H1 (cell line): ENCODE measurements at regions not wholly inside any gene's neighbourhood (a gene's known extent, or its start where the extent isn't known, plus 50 kb on each side); places are given as distances from the start of the nearest gene placed in this dataset.

Source experiments
- CTCF ChIA-PET: fragments of 300-600 bp; sonication (Branson Sonifier 250); formaldehyde crosslinking; loops from one replicate; lab custom pipeline; 2021; ENCODE audit not compliant: partially characterized antibody; lab: Charles Lee
- POLR2A ChIA-PET: fragments of 300-600 bp; sonication (Branson Sonifier 250); formaldehyde crosslinking; loops from one replicate; lab custom pipeline; 2021; ENCODE audit warnings: inconsistent platforms; ENCODE audit not compliant: partially characterized antibody; lab: Charles Lee
- DNase-seq, 2 experiments: peaks; one replicate each; pipeline versions ENCODE4 v3.0.0 to v3.0.0-alpha.2; 2010 to 2022; ENCODE audit warnings: low spot score in 2 of 2, low read depth in 1 of 2, mixed read lengths in 1 of 2
- FAIRE-seq: peaks from 2 replicates; lab custom pipeline; 2011; peaks lifted over from hg19 to GRCh38; lab: Jason Lieb, UNC
- H2AFZ ChIP-seq: 2 replicates; pipeline ENCODE4 v1.8.1; 2012; ENCODE audit warnings: low read length, inconsistent platforms
- H2AK5ac ChIP-seq: 2 replicates; pipeline ENCODE4 v1.6.1; 2013; ENCODE audit warnings: low read depth, low read length
- H2BK120ac ChIP-seq: replicated peaks from 2 replicates; pipeline ENCODE3; 2013; ENCODE audit warnings: low read depth, low read length, inconsistent platforms
- H2BK12ac ChIP-seq: 2 replicates; pipeline ENCODE4 v1.6.1; 2013; ENCODE audit warnings: low read depth, low read length
- H2BK15ac ChIP-seq: 2 replicates; pipeline ENCODE4 v1.6.1; 2013; ENCODE audit warnings: low read length
- H2BK20ac ChIP-seq: 2 replicates; pipeline ENCODE4 v1.6.1; 2013; ENCODE audit warnings: low read length
- H2BK5ac ChIP-seq: 2 replicates; pipeline ENCODE4 v1.6.1; 2013; ENCODE audit warnings: low read depth, low read length
- H3K14ac ChIP-seq: 2 replicates; pipeline ENCODE4 v1.6.1; 2013; ENCODE audit warnings: inconsistent platforms; ENCODE audit not compliant: insufficient read length
- H3K18ac ChIP-seq: 2 replicates; pipeline ENCODE4 v1.6.1; 2013; ENCODE audit warnings: low read length; ENCODE audit errors: extremely low read depth
- H3K23ac ChIP-seq: 2 replicates; pipeline ENCODE4 v1.6.1; 2013; ENCODE audit warnings: inconsistent platforms; ENCODE audit not compliant: insufficient read length
- H3K23me2 ChIP-seq: 2 replicates; pipeline ENCODE4 v1.6.1; 2013; ENCODE audit warnings: low read depth, low read length
- H3K27ac ChIP-seq: 2 replicates; pipeline ENCODE4 v1.6.1; 2011; ENCODE audit warnings: low read depth, low read length, inconsistent platforms
- H3K27me3 ChIP-seq, 4 experiments: replicated peaks in 1 of 4; 1 replicate in 1 of 4; 2 replicates in 3 of 4; pipeline versions ENCODE4 v1.6.1 to v1.8.1; 2011 to 2013; ENCODE audit warnings: low read length in 3 of 4, mild to moderate bottlenecking in 3 of 4, inconsistent platforms in 2 of 4, mixed read lengths in 2 of 4, moderate library complexity in 1 of 4; ENCODE audit not compliant: control insufficient read depth in 3 of 4, insufficient read depth in 3 of 4; ENCODE audit errors: extremely low read depth in 1 of 4
- H3K36me3 ChIP-seq, 4 experiments: 2 replicates each; pipeline versions ENCODE4 v1.6.1 to v1.8.1; 2011 to 2013; ENCODE audit warnings: mild to moderate bottlenecking in 4 of 4, low read length in 3 of 4, moderate library complexity in 2 of 4, control low read depth in 1 of 4, inconsistent platforms in 1 of 4; ENCODE audit not compliant: insufficient read depth in 4 of 4, control insufficient read depth in 2 of 4
- H3K4ac ChIP-seq: replicated peaks from 2 replicates; pipeline ENCODE3; 2013; ENCODE audit warnings: low read length, low read depth, mixed read lengths, inconsistent platforms; ENCODE audit not compliant: insufficient read length
- H3K4me1 ChIP-seq, 4 experiments: replicated peaks in 1 of 4; 1 replicate in 1 of 4; 2 replicates in 3 of 4; pipeline versions ENCODE4 v1.6.1 to v1.8.1; 2011 to 2013; ENCODE audit warnings: low read length in 3 of 4, inconsistent platforms in 2 of 4, mixed read lengths in 1 of 4; ENCODE audit not compliant: insufficient read depth in 4 of 4, control insufficient read depth in 3 of 4
- H3K4me2 ChIP-seq, 2 experiments: 2 replicates each; pipeline versions ENCODE4 v1.6.1 to v1.8.1; 2011 to 2013; ENCODE audit warnings: low read depth in 2 of 2, low read length in 2 of 2, control low read depth in 1 of 2, inconsistent platforms in 1 of 2, mild to moderate bottlenecking in 1 of 2; ENCODE audit not compliant: insufficient read depth in 1 of 2
- H3K4me3 ChIP-seq, 4 experiments: fragments of 200-600, 300-600 bp in 1 of 4; sonication (generic), shearing (Covaris generic), sonication (Bioruptor Twin) in 1 of 4; 2 replicates each; pipeline versions ENCODE4 v1.5.1 to v1.8.1; 2011 to 2016; ENCODE audit warnings: low read length in 4 of 4, low read depth in 3 of 4, control low read depth in 2 of 4, inconsistent platforms in 2 of 4, mild to moderate bottlenecking in 2 of 4, mixed read lengths in 1 of 4, moderate library complexity in 1 of 4; ENCODE audit not compliant: insufficient read depth in 2 of 4; ENCODE audit errors: extremely low read depth in 1 of 4
- H3K56ac ChIP-seq: replicated peaks from 2 replicates; pipeline ENCODE3; 2013; ENCODE audit warnings: low read depth, mild to moderate bottlenecking, mixed read lengths, low read length, inconsistent platforms; ENCODE audit not compliant: insufficient read length
- H3K79me1 ChIP-seq: 2 replicates; pipeline ENCODE4 v1.6.1; 2013; ENCODE audit warnings: low read depth, low read length, control low read depth
- H3K79me2 ChIP-seq, 2 experiments: 2 replicates each; pipeline versions ENCODE4 v1.6.1 to v1.8.1; 2012 to 2013; ENCODE audit warnings: low read length in 2 of 2, mild to moderate bottlenecking in 2 of 2, inconsistent platforms in 1 of 2; ENCODE audit not compliant: insufficient read depth in 2 of 2, control insufficient read depth in 1 of 2
- H3K9ac ChIP-seq, 4 experiments: replicated peaks in 1 of 4; 1 replicate in 1 of 4; 2 replicates in 3 of 4; pipeline versions ENCODE4 v1.6.1 to v1.8.1; 2011 to 2013; ENCODE audit warnings: low read depth in 3 of 4, low read length in 3 of 4, control low read depth in 2 of 4, mild to moderate bottlenecking in 2 of 4, moderate library complexity in 2 of 4, inconsistent platforms in 1 of 4; ENCODE audit errors: extremely low read depth in 1 of 4
- H3K9me3 ChIP-seq, 2 experiments: 2 replicates each; pipeline versions ENCODE4 v1.6.1 to v1.8.1; 2012 to 2013; ENCODE audit warnings: mild to moderate bottlenecking in 2 of 2, moderate library complexity in 2 of 2, control low read depth in 1 of 2, inconsistent platforms in 1 of 2, low read depth in 1 of 2, low read length in 1 of 2, mixed read lengths in 1 of 2; ENCODE audit not compliant: insufficient read depth in 2 of 2
- H4K20me1 ChIP-seq, 2 experiments: replicated peaks in 1 of 2; 2 replicates each; pipeline versions ENCODE3 to v1.8.1; 2011 to 2013; ENCODE audit warnings: inconsistent platforms in 2 of 2, low read length in 2 of 2, mild to moderate bottlenecking in 1 of 2; ENCODE audit not compliant: insufficient read depth in 2 of 2, control insufficient read depth in 1 of 2
- H4K5ac ChIP-seq: 2 replicates; pipeline ENCODE4 v1.6.1; 2013; ENCODE audit warnings: low read length, low read depth, mixed read lengths, inconsistent platforms; ENCODE audit not compliant: insufficient read length
- H4K8ac ChIP-seq: 2 replicates; pipeline ENCODE4 v1.8.0; 2013; ENCODE audit warnings: mild to moderate bottlenecking, moderate library complexity, low read length, inconsistent platforms; ENCODE audit not compliant: insufficient read depth; ENCODE audit errors: extremely low read depth
- H4K91ac ChIP-seq: replicated peaks from 2 replicates; pipeline ENCODE3; 2013; ENCODE audit warnings: low read length, mixed read lengths, inconsistent platforms; ENCODE audit not compliant: insufficient read length
- ASH2L ChIP-seq: fragments of 200-600, 300-600 bp; sonication (generic); IDR thresholded peaks from one replicate; pipeline ENCODE4 v1.7.1; 2017; ENCODE audit warnings: low read length
- BACH1 ChIP-seq: IDR thresholded peaks from 2 replicates; pipeline ENCODE4 v1.6.1; 2012; ENCODE audit warnings: low read length, improper control_type of control experiment
- CBX5 ChIP-seq: fragments of 300-800, 300-1000 bp; sonication (generic); IDR thresholded peaks from 2 replicates; pipeline ENCODE4 v1.7.1; 2016; ENCODE audit warnings: antibody characterized with exemption, low read length, low read depth
- CHD1 ChIP-seq: IDR thresholded peaks from 2 replicates; pipeline ENCODE4 v1.6.1; 2012; ENCODE audit warnings: low read depth, low read length, improper control_type of control experiment
- CHD2 ChIP-seq: IDR thresholded peaks from 2 replicates; pipeline ENCODE4 v1.6.1; 2012; ENCODE audit warnings: low read length, improper control_type of control experiment
- KDM1A ChIP-seq: fragments of 200-600, 300-600 bp; sonication (generic); IDR thresholded peaks from 2 replicates; pipeline ENCODE4 v1.7.1; 2016; ENCODE audit warnings: mild to moderate bottlenecking, low read length, borderline replicate concordance
- MAX ChIP-seq: IDR thresholded peaks from 2 replicates; pipeline ENCODE4 v1.6.1; 2012; ENCODE audit warnings: inconsistent platforms
- RBBP5 ChIP-seq: IDR thresholded peaks from 2 replicates; pipeline ENCODE4 v1.7.1; 2012; ENCODE audit warnings: low read depth, mild to moderate bottlenecking, inconsistent platforms, low read length, moderate library complexity, borderline replicate concordance
- RFX5 ChIP-seq: IDR thresholded peaks from 2 replicates; pipeline ENCODE4 v1.6.1; 2011; ENCODE audit warnings: low read depth, low read length, improper control_type of control experiment, borderline replicate concordance
- SP4 ChIP-seq: IDR thresholded peaks from 2 replicates; pipeline ENCODE4 v1.6.1; 2012; ENCODE audit warnings: low read length, inconsistent platforms
- TBP ChIP-seq: IDR thresholded peaks from 2 replicates; pipeline ENCODE4 v1.6.1; 2011; ENCODE audit warnings: low read depth, low read length, improper control_type of control experiment
- WGBS, 2 experiments: shearing (Covaris generic) in 1 of 2; methylation state at CpG; one replicate each; pipeline versions ENCODE4 v1.1.6 to v1.1.7; 2013 to 2015; ENCODE audit warnings: low lambda C conversion rate in 2 of 2, mixed read lengths in 2 of 2, inconsistent platforms in 1 of 2, low coverage in 1 of 2, missing lambda C conversion rate in 1 of 2; ENCODE audit not compliant: insufficient replicate concordance in 2 of 2, insufficient coverage in 1 of 2, insufficient read length in 1 of 2; ENCODE audit errors: extremely low coverage in 1 of 2, missing lambda C conversion rate in 1 of 2; 5-methylcytosine and 5-hydroxymethylcytosine counted together
- TF ChIP-seq, protein P1 (sequence below): IDR thresholded peaks from 2 replicates; pipeline ENCODE4 v1.6.1; 2011; ENCODE audit warnings: low read length, improper control_type of control experiment

DNA sequence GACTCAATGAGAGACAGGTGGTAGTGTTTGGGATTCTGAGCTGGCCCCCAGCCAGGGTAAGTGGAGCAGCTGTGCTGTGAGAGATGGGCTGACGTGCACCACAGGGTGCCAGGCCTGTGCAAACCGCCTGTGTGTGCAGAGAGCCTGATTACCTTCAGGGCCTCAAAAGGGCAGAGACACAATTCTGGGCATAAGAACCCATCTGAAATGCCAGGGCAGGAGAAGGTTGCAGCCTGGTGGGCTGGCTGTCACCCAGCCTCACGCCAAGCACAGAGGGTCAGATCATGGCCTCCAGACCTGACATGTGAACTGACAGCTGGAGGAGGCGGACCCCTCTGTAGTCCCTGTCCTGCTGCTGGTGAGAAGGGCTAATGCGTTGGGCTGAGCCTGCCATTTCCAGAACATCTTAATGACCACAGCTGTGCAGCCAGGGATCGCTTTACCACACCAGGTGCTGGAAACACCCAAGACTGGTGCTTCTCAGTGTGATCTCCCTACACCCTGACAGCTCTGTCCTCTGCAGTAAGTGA, 100.9 kb downstream of the ARL4C start:
- DNase-seq (no peak), FAIRE-seq (no peak)
- Histone ChIP-seq H2BK12ac (no peak overlapping the region), H2BK5ac (no peak overlapping the region), H3K9me3 (no peaks in the 10 kb centered on the region), H3K14ac (no peak overlapping the region), H4K20me1 (no peaks in the 10 kb centered on the region), H3K27me3 (peaks cover 0 to 5% (median 0%) of the 10 kb centered on the region in 4 experiments; a peak in 1 of 7 replicates), H3K4me3 (no peak overlapping the region), H3K36me3 (no peaks in the 10 kb centered on the region), H3K23ac (no peak overlapping the region), H3K79me2 (no peaks in the 10 kb centered on the region), H3K4me2 (no peak overlapping the region), H4K5ac (no peak overlapping the region), H3K4me1 (no peaks in the 10 kb centered on the region), H2AK5ac (no peak overlapping the region), H2AFZ (no peak overlapping the region), H3K9ac (no peak overlapping the region), H3K56ac (no peak overlapping the region), H4K91ac (no peak overlapping the region), H3K23me2 (no peaks in the 10 kb centered on the region), H3K4ac (no peak overlapping the region), H2BK20ac (no peak overlapping the region), H2BK15ac (no peak overlapping the region), H4K8ac (no peak overlapping the region), H3K79me1 (no peaks in the 10 kb centered on the region), H3K18ac (no peak overlapping the region), H3K27ac (no peak overlapping the region), H2BK120ac (no peak overlapping the region)
- WGBS, 2 experiments: 73% methylated on average over 6 of the region's 6 CpGs; no CpG with 5 or more reads in 1 of the 2 experiments
- TF ChIP-seq TBP (no peak), CBX5 (no peak), BACH1 (no peak), ASH2L (no peak), MAX (no peak), SP4 (no peak), CHD1 (no peak), CHD2 (no peak), RFX5 (no peak), KDM1A (no peak), RBBP5 (no peak)
- TF ChIP-seq, protein P1, sequence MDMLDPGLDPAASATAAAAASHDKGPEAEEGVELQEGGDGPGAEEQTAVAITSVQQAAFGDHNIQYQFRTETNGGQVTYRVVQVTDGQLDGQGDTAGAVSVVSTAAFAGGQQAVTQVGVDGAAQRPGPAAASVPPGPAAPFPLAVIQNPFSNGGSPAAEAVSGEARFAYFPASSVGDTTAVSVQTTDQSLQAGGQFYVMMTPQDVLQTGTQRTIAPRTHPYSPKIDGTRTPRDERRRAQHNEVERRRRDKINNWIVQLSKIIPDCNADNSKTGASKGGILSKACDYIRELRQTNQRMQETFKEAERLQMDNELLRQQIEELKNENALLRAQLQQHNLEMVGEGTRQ: no peak
- ChIA-PET CTCF (interaction anchor here (0.7 to 1.8 kb wide), 7 partner anchors 11 to 207 kb away, joined by 3 to 5 read pairs (median 3); no protein-coding TSS in a partner anchor), POLR2A (no interaction called here)
